ENCODE measurements at regions not wholly inside any gene's neighbourhood (a gene's known extent, or its start where the extent isn't known, plus 50 kb on each side); places are given as distances from the start of the nearest gene placed in this dataset.
"Not testable (repeated sequence)": the region's sequence is repeated elsewhere in the genome, so short reads cannot be mapped to it uniquely, and the experiment has no call there.

GRCh38 chr7:106369816-106370215, 85.0 kb upstream of the NAMPT start:
- CTCF ChIA-PET, result interaction anchor here (0.5 to 1.2 kb wide), 4 partner anchors 10 to 644 kb away, joined by 3 to 4 read pairs (median 3); no protein-coding TSS in a partner anchor
- POLR2A ChIA-PET, result no interaction called here
- Histone ChIP-seq H3K36me3 (ENCODE audit: control insufficient read depth, insufficient read depth, low read length) (no peaks in the 10 kb centered on the region), H3K4me3 (ENCODE audit: low read depth, low read length) (no peak overlapping the region), H3K27me3 (ENCODE audit: control insufficient read depth, insufficient read depth, low read length) (no peaks in the 10 kb centered on the region)
- DNase-seq (ENCODE audit: low read depth), result no peak
- TF ChIP-seq CTCF (IDR thresholded peaks at IDR 0.05; ENCODE audit: insufficient read depth, low read depth, low read length), result no peak

- CTCF ChIA-PET, result interaction anchor here (1.0 to 1.5 kb wide), 5 partner anchors 9 to 93 kb away, joined by 3 to 5 read pairs (median 3); no protein-coding TSS in a partner anchor
- peak; percentile 30 for DNase-seq (ENCODE audit: low read depth)
- POLR2A ChIA-PET, result no interaction called here
Observed at GRCh38 chr7:106369352-106369751, 84.6 kb upstream of the NAMPT start.

GRCh38 chr7:106367664-106368063, 82.9 kb upstream of the NAMPT start:
- ChIA-PET CTCF (interaction anchor here (0.7 to 2.6 kb wide), 5 partner anchors 10 to 365 kb away, joined by 3 to 12 read pairs (median 3); no protein-coding TSS in a partner anchor), POLR2A (no interaction called here)
- no peak for TF ChIP-seq CTCF (IDR thresholded peaks at IDR 0.05; ENCODE audit: insufficient read depth, low read depth, low read length)
- no peaks in the 10 kb centered on the region for H3K27me3 ChIP-seq (ENCODE audit: control insufficient read depth, insufficient read depth, low read length)
- no peak for DNase-seq (ENCODE audit: low read depth)
- no peak overlapping the region for H3K4me3 ChIP-seq (ENCODE audit: low read depth, low read length)
- no peaks in the 10 kb centered on the region for H3K36me3 ChIP-seq (ENCODE audit: control insufficient read depth, insufficient read depth, low read length)

More at GRCh38 chr7:106369352-106369751, 84.6 kb upstream of the NAMPT start:
- H3K4me3 ChIP-seq (ENCODE audit: low read depth, low read length), result no peak overlapping the region
- no peak for TF ChIP-seq CTCF (IDR thresholded peaks at IDR 0.05; ENCODE audit: insufficient read depth, low read depth, low read length)
- H3K27me3 ChIP-seq (ENCODE audit: control insufficient read depth, insufficient read depth, low read length), result no peaks in the 10 kb centered on the region
- no peaks in the 10 kb centered on the region for H3K36me3 ChIP-seq (ENCODE audit: control insufficient read depth, insufficient read depth, low read length)

- POLR2A ChIA-PET, result no interaction called here
- CTCF ChIA-PET, result interaction anchor here (0.7 to 2.6 kb wide), 6 partner anchors 9 to 366 kb away, joined by 3 to 12 read pairs (median 3); no protein-coding TSS in a partner anchor
- H3K4me3 ChIP-seq (ENCODE audit: low read depth, low read length), result no peak overlapping the region
- no peak for DNase-seq (ENCODE audit: low read depth)
- peak; percentile 36 for TF ChIP-seq CTCF (IDR thresholded peaks at IDR 0.05; ENCODE audit: insufficient read depth, low read depth, low read length)
- no peaks in the 10 kb centered on the region for H3K27me3 ChIP-seq (ENCODE audit: control insufficient read depth, insufficient read depth, low read length)
- H3K36me3 ChIP-seq (ENCODE audit: control insufficient read depth, insufficient read depth, low read length), result no peaks in the 10 kb centered on the region
Observed at GRCh38 chr7:106367018-106367420, 82.2 kb upstream of the NAMPT start.

GRCh38 chr7:106365252-106366005, 80.6 kb upstream of the NAMPT start:
- no peak for DNase-seq (ENCODE audit: low read depth)
- Histone ChIP-seq H3K27me3 (ENCODE audit: control insufficient read depth, insufficient read depth, low read length) (no peaks in the 10 kb centered on the region), H3K4me3 (ENCODE audit: low read depth, low read length) (no peak overlapping the region), H3K36me3 (ENCODE audit: control insufficient read depth, insufficient read depth, low read length) (no peaks in the 10 kb centered on the region)
- CTCF ChIA-PET, result interaction anchor here (1.0 to 1.3 kb wide), 3 partner anchors 7 to 188 kb away, joined by 3 to 6 read pairs (median 4); no protein-coding TSS in a partner anchor
- POLR2A ChIA-PET, result no interaction called here
- TF ChIP-seq CTCF (IDR thresholded peaks at IDR 0.05; ENCODE audit: insufficient read depth, low read depth, low read length), result no peak

- CTCF ChIA-PET; H3K4me3 ChIP-seq (ENCODE audit: low read depth, low read length); H3K27me3 ChIP-seq (ENCODE audit: control insufficient read depth, insufficient read depth, low read length); H3K36me3 ChIP-seq (ENCODE audit: control insufficient read depth, insufficient read depth, low read length); DNase-seq (ENCODE audit: low read depth); POLR2A ChIA-PET: not testable (repeated sequence)
Observed at GRCh38 chr7:106362507-106362906, 77.7 kb upstream of the NAMPT start.
